Hepatic stellate cell (primary cell): ENCODE measurements at regions not wholly inside any gene's neighbourhood (a gene's known extent, or its start where the extent isn't known, plus 50 kb on each side); places are given as distances from the start of the nearest gene placed in this dataset.

Source experiments
- DNase-seq: peaks from one replicate; pipeline ENCODE4 v3.0.0; 2011; ENCODE audit warnings: low spot score

DNA sequence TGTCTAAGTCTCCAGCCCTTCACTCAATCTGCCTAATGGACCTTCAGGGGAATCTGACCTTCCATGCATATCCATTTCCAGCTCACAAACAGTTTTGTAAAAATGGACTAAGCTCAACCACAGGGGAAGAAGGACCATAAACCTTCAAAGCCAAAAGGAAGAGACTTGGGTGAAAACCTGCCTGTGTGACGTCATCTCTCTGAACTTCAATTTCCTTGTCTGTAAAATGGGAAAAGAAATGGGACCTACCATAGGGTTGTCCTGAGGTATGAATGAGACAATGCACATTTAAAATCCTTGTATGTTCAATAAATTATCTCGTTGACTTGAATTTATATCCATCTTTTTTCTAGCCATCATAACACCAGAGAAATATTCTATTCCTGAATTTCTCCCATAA, 370.7 kb downstream of the INSC start:
- DNase-seq, result no peak

DNA sequence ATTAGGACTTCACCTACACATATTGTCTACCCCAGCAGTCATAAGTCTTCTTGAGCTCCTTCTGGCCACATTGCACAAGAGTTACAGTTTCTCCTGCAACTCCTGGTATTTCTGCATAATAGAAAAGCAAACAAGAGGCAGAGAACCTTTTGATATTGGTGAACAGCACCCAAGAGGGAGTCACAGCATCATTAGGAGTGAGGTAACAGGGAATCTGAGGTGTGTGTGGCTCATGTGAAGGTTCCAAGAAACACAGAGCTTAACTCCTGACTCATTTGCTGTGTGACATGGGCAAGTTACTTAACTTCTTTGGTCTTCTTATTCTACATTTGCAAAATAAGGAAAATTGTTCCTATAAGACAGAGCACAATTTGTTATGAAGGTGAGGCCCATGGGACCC, 374.6 kb downstream of the INSC start:
- DNase-seq, result no peak

DNA sequence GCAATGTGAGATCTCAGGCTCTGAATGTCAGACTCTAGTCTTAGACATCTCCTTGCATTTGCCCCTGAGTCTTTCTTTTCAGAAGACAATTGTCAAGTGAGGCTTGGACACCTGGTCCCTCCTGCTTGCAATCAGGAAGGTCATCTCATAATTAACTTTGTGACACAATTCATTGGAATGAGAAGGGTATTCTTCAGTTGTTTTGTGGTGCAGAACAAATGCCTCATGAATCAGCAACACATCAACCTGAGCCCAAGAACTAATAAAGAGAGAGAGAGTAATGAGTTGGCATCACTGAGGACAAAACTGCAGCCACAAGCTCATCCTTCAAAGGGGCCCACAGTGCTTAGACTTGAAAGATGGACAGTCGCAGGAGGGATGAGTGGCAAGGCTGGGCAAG, 375.8 kb downstream of the INSC start:
- DNase-seq, result no peak

DNA sequence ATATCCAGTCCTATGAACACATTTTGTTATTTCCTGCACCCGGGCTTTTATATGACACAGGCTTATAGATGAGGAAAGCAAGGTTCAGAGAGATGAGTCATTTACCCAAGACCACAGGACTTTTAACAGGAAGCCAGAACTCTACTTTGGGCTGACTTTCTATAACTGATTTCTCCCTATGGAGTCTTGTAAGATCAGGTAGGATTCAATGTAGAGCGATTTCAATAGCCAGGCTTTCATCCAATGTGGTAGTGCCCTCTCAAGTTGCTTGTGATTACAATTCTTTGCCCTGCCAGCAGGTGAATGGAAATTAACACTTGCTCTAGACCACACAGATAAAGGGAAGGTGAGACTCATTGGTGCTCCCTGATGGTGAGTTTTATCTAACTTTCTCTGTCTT, 378.3 kb downstream of the INSC start:
- DNase-seq, result no peak

DNA sequence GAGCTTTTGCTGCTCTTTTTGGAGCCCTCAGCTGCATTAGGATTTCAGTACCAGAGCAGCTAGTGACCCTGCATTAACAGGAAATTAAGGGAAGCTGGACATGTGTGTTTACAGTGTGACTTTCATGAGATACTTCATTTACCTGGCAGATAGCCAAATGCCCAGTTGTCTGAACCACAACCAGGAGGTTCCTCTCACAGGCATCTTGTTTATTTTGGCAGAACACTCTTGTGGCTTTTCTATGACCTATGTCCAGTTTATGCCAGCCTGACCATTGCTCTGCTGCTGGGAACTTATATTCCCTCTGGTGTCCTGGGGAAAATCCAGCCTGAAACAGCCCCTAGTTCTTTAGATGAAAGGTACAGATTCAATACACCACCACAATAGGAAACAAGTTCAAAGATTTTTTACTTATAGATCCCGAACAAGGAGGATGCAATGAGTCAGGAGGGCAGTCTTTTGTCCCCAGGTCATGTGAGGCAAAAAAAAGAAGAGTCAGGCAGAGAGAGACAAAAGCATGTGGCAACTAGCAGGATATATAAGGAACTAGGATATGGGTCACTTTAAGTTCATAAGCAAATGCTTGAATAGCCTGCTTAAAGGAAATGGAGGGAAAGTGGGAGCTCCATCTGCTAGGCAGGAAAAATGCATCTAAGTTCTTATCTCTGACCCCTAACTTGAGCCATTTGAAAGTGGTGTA, 379.3 kb downstream of the INSC start:
- DNase-seq, result no peak

DNA sequence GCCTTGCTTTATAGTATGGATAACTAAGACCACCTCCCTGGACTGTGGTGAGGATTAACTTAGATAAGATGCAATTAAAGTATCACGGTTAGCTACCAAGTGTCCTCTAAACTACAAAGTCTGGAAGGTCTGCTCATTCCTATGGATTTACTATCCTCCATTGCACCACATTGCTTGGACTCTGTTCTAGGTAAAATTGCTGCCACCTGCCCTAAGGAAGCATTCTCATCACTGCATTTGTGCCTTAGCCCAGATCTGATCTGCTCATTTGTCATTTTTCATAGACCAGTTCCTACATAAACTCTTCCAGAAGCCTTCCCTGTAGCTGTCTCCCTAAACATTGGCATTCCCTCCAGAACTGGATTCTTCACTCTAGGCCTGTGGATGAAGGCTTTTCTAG, 380.0 kb downstream of the INSC start:
- DNase-seq, result no peak

DNA sequence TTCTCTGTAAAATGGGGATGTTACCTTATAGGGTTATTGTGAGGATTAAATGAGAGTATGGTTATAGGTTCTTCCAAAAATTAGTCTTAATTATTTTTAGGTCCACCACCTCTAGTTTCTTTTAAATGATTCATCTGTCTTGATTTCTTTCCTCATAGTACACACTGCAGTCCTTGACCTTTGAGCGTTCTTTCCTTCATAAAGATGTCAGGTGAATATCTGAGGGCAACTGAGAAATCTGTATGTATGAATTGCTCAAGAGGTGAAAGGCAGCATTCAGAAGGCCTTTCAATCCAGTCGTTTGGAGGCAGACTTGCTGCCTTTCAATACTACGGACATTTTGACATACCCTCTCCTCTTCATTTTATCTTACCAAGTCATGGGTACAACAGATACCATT, 380.7 kb downstream of the INSC start:
- no peak for DNase-seq

DNA sequence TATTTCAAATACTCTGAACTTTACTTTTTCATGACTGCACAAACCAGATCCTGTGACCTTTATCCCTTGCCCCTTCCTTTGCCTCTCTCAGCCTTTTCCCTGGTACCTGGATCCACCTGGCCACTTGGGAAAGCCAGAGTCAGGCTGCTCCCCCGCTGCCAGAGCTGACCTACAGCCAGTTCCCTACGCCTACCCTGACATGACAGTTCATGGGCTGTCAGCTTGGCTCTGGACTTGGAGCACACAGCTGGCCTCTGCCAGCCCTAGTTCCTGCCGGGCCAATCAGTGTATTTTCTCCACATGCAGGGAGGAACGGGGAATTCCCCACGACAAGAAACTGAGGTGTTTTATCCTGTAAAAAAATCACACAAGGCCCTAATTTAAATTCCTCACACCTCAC, 382.6 kb downstream of the INSC start:
- no peak for DNase-seq

DNA sequence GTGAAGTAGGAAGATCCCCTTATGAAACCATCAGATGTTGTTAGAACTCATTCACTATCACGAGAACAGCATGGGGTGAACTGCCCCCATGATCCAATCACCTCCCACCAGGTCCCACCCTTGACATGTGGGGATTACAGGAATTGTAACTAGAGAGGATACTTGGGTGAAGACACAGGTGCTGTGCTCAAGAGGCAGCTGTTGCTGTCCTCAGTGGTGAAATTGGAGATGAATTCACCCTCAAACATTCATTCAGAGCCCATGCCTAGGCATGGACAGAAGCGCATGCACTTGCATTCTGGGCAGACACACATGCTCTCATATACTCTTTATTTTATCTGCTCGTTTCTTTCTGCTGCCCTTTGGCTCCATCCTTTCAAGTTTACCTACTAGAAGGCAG, 385.0 kb downstream of the INSC start:
- no peak for DNase-seq

DNA sequence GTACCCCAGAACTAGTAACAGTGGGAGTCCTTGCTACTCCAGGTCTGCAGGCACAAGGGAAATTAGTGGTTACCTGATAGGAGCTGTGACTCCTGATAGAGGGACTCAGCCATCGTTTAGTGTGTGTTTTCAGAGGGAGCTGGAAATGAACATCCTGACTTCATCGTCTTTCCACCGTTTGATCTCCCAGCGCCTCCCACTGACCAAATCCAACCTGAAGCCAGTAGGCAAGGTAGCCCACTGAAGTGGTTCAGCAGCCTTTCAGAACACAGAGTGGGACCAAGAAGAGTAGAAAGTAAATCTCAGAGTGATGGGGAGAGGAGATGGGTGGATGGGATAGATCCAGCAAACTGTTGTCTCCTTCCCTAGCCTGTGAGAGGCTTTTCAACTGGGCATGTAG, 385.9 kb downstream of the INSC start:
- DNase-seq, result no peak

DNA sequence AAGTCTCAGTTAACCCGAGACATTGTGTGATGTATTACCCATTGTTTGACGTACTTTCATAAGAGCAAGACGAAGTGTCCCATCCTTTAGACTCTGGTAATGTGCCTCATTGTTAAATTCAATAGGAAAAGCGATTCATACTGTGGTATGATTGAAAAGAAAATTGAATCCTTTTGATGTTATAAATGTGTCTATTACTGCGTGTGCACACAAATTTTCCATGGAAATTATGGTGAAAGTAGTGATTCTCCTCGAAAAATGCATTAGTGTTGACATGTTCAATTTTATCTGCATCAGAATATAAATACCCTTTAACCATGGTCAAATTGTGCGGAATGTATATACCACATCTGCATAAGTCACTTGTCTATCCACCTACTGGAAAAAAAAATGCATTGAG, 386.8 kb downstream of the INSC start:
- DNase-seq, result no peak

DNA sequence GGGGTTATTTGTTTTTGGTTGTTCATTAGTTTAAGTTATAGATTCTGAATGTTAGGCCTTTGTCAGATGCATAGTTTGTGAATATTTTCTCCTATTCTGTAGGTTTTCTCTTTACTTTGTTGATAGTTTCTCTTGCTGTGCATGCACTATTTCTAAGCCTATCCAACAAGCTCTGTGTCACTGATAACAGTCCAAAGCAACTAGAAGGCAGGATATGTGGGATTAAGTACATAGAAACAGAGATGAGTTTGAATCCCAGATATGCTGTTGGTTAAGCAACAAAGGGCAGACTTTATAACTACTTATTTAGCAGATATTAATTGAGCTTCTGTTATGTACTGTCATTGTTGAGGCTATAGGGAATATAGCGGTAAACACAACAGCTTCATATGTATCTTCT, 390.4 kb downstream of the INSC start:
- no peak for DNase-seq

DNA sequence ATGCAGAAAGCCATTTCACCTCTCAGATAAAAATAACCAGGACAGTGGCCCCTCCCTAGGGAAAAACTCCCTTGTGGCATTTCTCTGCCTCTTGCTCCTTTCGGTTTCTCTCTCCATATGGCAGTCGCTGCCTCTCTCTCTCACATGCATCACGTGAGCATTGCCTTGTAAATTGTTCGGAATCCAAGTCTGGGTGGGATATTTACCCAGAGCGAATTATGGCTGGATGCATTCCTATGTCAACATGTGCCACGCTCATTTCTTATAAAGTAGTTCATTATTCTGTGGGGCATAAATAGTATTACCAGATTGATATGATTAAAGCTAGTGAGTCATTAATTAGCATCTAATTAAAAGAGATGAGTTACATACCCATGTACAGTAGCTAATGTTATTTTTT, 392.9 kb downstream of the INSC start:
- DNase-seq, result no peak

DNA sequence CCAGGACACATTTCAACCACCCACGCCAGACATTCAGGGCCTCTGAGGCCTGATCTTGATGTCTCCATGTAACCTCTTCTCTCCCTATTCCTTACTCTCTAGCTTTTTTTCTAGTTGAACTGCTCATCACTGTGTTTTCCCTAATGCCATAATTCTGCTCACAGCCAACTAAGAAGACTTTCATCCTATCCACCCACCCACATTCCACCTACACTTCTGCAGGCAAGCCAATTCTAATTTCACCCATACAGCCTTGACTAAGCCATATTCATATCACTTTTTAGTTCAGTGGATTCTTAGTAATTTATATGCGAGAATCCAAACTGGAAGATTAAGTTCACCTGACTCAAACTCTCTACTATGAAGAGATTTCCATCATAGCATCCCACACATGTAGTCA, 394.4 kb downstream of the INSC start:
- DNase-seq, result no peak

DNA sequence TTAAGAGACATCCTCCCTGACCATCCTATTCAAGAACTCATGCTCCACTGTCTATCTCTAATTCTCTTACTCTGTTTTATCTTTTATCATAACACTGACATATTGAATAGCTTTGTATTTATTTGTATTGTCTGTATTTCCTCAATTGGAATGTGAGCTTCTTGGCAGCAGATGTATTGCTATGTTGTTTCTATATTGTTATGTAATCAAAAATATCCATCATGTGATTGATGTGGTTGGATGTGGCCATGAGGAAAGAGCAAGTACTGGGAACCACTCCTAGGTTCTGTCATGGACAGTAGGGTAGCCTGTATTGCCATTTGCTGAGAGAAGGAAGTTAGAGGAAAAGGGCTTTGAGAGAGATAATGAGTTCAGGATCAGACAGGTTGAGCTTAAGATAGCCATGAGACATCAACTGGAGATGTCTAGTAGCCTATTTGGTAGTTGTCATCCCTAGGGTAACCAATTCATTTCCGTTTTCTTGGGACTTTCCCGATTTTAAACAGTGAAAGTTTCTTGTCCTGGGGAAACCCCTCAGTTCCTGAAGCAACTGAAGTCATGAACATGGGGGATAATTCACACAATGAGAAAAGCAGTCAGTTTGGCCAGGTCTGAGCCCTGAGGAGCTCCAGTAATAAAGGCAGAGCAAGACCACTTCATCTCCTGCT, 404.5 kb downstream of the INSC start:
- DNase-seq, result no peak

DNA sequence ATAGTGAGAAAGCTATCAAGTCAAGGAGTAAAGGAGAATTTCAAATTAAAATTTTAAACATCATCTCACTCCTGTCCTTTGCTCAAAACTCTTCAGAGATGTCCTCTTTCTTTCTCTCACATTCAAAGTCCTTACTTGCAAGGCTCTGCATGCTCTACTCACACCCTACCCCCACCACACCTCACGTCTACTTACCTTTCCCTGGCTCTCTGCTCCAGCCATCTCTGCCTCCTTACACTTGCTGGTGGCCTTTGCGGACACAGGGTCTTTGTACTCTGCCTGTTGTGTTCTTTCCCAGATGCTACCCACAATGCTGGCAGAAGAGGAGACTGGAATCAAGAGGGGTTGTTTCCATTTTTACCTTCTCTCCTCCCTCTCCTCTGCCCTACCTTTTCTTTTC, 405.2 kb downstream of the INSC start:
- no peak for DNase-seq

DNA sequence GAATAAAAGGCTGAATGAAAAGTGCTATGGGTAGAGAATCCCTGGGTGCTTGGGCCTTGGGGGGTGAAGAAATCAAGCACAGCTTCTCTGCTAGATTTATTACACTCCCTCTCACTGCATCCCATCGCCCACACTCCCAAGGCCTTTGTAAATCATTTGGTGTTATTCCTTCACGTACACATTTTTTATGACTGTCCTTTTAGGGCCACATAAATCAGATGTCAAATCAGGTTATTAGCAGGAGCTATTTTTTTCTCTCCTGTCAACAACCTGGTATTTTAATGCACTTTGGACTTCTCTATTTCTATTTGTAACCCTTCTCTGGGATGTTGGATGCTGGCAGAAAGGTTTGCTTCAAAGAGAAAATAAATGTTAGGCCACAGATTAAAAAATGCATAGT, 408.8 kb downstream of the INSC start:
- no peak for DNase-seq

DNA sequence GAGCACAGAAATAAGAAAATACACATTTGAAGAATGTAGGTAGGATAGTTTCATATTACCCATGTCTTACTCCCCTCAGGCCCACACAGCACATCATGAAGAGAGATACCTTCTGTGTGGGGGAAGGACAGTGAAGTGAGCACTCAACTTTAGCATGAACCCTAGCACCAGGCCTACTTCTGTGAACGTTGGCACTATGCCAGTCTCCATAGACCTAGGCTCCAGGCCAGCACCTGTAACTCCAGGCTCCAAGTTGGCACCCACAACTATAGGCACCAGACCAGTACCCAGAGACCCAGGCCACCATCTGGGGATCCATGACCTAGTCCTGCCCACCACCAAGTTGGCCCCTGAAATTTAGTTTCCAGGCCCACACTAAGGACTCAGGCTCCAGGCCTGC, 410.9 kb downstream of the INSC start:
- DNase-seq, result no peak

DNA sequence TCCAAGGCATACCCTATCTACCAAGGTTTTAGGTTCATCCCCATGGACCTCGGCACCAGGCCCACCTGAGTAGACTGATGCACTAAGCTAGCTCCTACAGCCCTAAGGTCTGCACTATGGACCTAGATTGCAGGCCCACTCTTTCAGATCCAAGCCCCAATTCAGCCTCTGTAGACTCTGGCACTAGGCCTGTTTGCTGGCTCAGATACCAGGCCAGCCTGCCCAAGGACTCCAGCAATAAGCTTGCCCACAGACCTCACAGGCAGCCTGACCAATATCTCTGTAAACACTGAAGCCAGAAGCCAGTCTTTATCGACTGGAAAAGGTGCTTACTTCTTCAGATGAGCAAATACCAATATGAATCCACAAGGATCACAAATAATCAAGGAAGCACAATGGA, 411.3 kb downstream of the INSC start:
- DNase-seq, result no peak

DNA sequence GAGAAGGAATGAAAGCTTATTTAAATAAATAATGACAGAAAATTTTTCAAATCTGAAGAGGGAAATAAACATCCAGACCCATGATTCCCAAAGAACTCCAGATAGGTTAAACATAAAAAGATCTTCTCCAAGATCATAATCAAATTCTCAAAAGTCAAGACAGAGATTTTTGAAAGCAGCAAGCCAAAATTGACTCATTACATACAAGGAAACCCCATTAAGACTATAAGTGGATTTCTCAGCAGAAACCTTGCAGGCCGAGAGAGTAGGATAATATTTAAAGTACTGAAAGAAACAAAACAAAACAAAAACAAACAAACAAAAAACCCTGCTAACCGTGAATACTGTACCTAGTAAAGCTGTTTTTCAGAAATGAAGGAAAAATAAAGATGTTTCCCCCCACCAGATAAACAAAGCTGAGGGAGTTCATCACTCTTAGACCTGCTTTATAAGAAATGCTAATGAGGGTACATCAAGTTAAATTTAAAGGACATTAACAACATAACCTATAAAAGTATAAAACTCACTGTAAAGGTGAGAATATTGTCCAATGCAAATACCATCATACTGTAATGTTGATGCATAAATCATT, 412.2 kb downstream of the INSC start:
- DNase-seq, result no peak

DNA sequence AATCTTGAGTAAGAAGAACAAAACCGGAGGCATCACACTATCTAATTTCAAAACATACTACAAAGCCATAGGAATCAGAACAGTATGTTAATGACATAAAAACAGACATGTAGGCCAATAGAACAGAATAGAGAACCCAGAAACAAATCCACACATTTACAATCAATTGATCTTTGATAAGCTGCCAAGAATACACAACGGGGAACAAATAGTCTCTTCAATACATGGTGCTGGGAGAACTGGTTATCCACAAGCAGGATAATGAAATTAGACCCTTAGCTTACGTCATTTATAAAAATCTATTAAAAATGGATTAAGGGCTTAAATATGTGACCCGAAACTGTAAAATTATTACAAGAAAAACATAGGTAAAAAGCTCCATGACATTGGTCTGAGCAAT, 417.7 kb downstream of the INSC start:
- no peak for DNase-seq

DNA sequence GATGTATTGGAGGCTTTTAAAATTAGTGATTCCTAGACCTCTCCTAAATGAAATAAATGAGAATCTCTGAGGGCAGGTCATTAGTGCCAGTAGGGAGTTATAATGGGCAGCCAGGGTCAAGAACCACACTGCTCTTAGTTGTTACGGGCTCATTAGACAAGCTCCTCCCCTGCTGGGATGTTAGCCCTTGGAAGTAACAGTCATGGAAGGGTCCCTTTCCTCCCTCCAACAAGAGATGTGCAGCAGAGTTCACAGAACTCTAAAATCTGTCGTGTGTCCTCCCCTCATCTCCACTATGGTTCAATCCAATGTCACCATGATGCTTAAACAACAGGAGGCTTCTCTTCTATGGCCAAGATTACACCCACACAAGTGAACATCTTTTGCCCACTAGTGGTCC, 419.5 kb downstream of the INSC start:
- no peak for DNase-seq

DNA sequence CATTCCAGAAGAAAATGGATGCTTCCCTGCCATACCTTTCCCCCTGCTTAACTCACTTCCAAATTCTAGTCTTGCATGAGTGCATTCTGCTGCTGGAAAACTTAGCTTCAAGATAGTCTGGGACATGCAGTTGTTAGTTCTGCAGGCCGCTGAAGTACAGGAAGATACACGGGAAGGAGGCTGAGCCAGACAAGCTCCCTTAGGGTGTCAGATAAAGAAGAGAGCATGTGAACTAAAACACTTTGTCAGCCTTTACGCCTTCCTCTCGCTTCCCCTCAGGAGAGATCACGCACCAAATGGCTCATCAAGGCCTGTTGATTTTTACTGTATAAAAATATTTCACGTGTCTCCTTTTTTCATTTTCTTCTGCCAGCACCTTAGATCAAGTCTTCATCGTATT, 420.7 kb downstream of the INSC start:
- no peak for DNase-seq

DNA sequence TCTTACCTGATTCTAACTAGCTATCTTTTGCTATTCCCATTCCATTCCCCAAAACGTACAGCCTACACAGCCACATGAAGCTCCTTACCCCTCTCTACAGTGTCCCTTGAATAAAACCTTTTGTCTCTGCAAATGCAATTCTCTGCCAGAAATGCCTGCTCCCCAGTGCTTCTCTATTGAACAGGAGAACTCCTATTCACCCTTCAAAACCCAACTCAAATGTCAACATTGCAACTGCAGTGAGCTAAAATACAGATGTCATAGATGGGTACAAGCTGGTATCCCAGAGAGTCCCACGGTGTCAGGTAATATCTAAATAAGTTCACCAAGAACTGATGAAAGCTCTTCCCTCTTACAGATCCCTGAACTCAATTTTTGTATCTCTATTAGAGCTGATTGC, 421.7 kb downstream of the INSC start:
- DNase-seq, result no peak
